MCF 10A (cell line): ENCODE measurements at regions not wholly inside any gene's neighbourhood (a gene's known extent, or its start where the extent isn't known, plus 50 kb on each side); places are given as distances from the start of the nearest gene placed in this dataset.
"Not testable (repeated sequence)": the region's sequence is repeated elsewhere in the genome, so short reads cannot be mapped to it uniquely, and the experiment has no call there.

ENCODE experiments used
- BruUV-seq: library from RNA; stranded (reverse); fragments of 400-500 nt; replicated peaks from 2 replicates; lab custom pipeline; 2021; lab: Mats Ljungman, UMichigan
- CTCF ChIA-PET: fragments of 300-600 bp; sonication (Branson Sonifier 250); formaldehyde crosslinking; extraction: SDS; loops from one replicate; lab custom pipeline; 2021; ENCODE audit warnings: antibody characterized with exemption, inconsistent platforms; lab: Yijun Ruan, JAX
- POLR2A ChIA-PET: fragments of 300-600, 350-650 bp; sonication (Branson Sonifier 250); formaldehyde crosslinking; extraction: SDS; loops from one replicate; lab custom pipeline; 2020; ENCODE audit warnings: antibody characterized with exemption, inconsistent platforms; lab: Yijun Ruan, JAX
- DNase-seq: peaks from one replicate; pipeline ENCODE4 v3.0.0-alpha.2; 2018; ENCODE audit not compliant: unreplicated experiment
- H3K27ac Mint-ChIP-seq: one replicate; pipeline ENCODE4 v1.8.0; 2022; ENCODE audit warnings: mild to moderate bottlenecking, low read depth, mixed read lengths; ENCODE audit not compliant: unreplicated experiment
- H3K27me3 Mint-ChIP-seq: one replicate; pipeline ENCODE4 v1.8.0; 2022; ENCODE audit warnings: mixed read lengths; ENCODE audit not compliant: insufficient read depth, unreplicated experiment
- H3K36me3 Mint-ChIP-seq: one replicate; pipeline ENCODE4 v1.8.0; 2022; ENCODE audit warnings: mild to moderate bottlenecking, moderate library complexity, mixed read lengths; ENCODE audit not compliant: insufficient read depth, unreplicated experiment
- H3K4me1 Mint-ChIP-seq: one replicate; pipeline ENCODE4 v1.8.0; 2022; ENCODE audit warnings: mixed read lengths; ENCODE audit not compliant: insufficient read depth, unreplicated experiment
- H3K4me3 Mint-ChIP-seq: one replicate; pipeline ENCODE4 v1.8.0; 2022; ENCODE audit warnings: mild to moderate bottlenecking, moderate library complexity, mixed read lengths; ENCODE audit not compliant: unreplicated experiment
- H3K9me3 Mint-ChIP-seq: one replicate; pipeline ENCODE4 v1.8.0; 2022; ENCODE audit warnings: mixed read lengths; ENCODE audit not compliant: unreplicated experiment
- intact Hi-C: fragments of 100-400 bp; cut with micrococcal nuclease; formaldehyde crosslinking; loops from 2 replicates; pipeline ENCODE4 v1.14.1; 2022
- TF ChIP-seq, protein P1 (sequence below): fragments of 200-600 bp; IDR thresholded peaks from one replicate; pipeline ENCODE4 v1.8.0; 2022; ENCODE audit warnings: antibody characterized with exemption, mild to moderate bottlenecking; ENCODE audit not compliant: unreplicated experiment

DNA sequence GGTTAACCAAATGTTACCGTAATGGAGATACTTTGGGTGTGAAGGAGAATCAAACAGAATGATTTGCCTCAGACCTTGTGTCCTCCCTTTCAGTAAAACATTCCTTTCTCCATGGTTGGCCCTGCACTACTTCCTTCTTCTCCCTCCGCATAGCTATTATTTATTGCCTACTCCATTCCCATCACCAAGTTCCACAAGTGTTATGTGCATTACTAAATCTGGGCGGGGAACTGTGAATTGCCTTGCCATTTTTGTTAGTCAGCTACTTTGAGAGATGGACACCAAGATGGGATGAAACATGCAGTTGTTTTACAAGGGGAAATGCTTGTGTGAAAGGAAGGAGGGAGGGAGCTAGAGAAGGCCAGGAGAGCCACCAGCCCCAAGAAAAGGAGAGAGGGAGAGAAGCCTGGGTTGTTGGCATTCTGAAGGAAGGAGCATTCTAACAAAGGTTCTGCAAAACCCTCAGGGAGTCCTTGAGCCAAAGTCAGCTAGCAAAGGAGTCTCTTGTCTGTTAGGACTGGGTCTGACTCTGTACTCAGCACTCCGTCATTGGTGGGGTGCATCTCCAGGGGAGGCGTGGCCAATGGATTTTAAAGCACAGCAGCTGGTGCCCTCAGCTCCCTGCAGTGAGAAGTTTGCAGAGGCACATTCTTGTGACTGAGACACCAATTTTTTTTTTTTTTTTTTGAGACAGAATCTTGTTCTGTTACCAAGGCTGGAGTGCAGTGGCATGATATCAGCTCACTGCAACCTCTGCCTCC is 83.6 kb upstream of the CHD6 start:
- intact Hi-C loops = no loop called here
- CTCF ChIA-PET = interaction anchor here (0.5 to 1.9 kb wide), 7 partner anchors 8 to 1486 kb away, joined by 3 to 11 read pairs (median 4); no protein-coding TSS in a partner anchor
- TF ChIP-seq, protein P1, sequence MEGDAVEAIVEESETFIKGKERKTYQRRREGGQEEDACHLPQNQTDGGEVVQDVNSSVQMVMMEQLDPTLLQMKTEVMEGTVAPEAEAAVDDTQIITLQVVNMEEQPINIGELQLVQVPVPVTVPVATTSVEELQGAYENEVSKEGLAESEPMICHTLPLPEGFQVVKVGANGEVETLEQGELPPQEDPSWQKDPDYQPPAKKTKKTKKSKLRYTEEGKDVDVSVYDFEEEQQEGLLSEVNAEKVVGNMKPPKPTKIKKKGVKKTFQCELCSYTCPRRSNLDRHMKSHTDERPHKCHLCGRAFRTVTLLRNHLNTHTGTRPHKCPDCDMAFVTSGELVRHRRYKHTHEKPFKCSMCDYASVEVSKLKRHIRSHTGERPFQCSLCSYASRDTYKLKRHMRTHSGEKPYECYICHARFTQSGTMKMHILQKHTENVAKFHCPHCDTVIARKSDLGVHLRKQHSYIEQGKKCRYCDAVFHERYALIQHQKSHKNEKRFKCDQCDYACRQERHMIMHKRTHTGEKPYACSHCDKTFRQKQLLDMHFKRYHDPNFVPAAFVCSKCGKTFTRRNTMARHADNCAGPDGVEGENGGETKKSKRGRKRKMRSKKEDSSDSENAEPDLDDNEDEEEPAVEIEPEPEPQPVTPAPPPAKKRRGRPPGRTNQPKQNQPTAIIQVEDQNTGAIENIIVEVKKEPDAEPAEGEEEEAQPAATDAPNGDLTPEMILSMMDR = no peak
- Mint-ChIP-seq H3K27ac (no peak overlapping the region), H3K4me3 (no peak overlapping the region), H3K9me3 (no peaks in the 10 kb centered on the region), H3K4me1 (peaks cover 6% of the 10 kb centered on the region), H3K27me3 (peaks cover 10% of the 10 kb centered on the region), H3K36me3 (no peaks in the 10 kb centered on the region)
- DNase-seq = no peak
- BruUV-seq = no TSS peak
- POLR2A ChIA-PET = no interaction called here

DNA sequence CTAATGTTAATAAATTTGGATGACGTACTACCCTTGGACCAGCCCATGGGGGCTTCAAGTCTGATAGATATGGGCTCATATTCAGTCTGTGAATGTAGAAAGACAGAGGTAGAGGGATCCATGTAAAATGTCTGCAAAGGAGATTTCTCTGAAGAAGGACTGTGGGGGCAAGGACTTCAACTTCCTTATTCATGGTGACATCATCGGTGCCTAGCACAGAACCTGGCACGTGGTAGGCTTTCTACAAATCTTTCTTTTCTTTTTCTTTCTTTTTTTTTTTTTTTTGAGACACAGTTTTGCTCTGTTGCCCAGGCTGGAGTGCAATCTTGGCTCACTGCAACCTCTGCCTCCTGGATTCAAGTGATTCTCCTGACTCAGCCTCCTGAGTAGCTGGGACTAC is 81.5 kb upstream of the CHD6 start:
- not testable (repeated sequence) for H3K4me1 Mint-ChIP-seq, H3K36me3 Mint-ChIP-seq, H3K27ac Mint-ChIP-seq, BruUV-seq, H3K9me3 Mint-ChIP-seq, DNase-seq, H3K4me3 Mint-ChIP-seq
- H3K27me3 Mint-ChIP-seq = peaks cover 24% of the 10 kb centered on the region
- ChIA-PET CTCF (interaction anchor here (0.6 to 5.8 kb wide), 10 partner anchors 16 to 1709 kb away, joined by 3 to 95 read pairs (median 6); no protein-coding TSS in a partner anchor), POLR2A (interaction anchor here (0.6 kb wide), 1 partner anchor 18 kb away, joined by 3 read pairs; no protein-coding TSS in a partner anchor)
- intact Hi-C loops = loop anchor here (5.0 kb wide), 1 partner anchor 1708 kb away; no protein-coding TSS in a partner anchor

DNA sequence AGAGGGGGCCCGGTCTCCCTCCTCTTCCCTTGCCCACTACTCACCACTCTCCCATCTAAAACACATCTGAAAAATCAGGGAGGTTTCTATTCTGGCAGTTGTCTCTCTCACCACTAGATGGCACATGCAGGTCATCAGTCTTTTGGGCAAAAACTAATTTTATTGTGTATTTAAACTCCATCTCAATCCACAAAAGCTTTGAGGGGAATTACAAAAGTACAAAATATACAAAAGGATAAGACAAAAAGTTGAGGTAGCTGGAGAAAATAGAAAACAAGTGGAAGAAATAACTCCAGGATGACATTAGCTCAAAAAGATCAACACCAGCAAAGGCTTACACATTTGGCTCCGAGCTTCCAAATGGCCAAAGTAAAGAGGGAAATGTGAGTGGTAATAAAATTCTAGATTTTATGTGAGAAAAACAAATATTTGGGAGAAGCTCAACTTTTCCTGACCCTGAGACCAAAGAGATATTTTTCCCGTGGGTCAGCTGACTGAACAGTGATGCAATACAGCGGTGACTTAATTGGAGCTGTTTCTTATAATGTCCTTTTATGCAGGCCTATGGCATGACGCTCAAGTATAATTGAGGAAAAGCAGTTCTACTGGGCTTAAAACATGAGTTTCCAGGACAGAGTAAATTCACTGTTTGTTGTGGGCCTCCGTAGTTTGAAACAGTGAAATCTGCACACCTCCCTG is 79.8 kb upstream of the CHD6 start:
- H3K4me1 Mint-ChIP-seq = peaks cover 12% of the 10 kb centered on the region
- intact Hi-C loops = loop anchor here (1.0 to 5.0 kb wide), 2 partner anchors 1489 to 1709 kb away; no protein-coding TSS in a partner anchor
- TF ChIP-seq, protein P1 = peak; percentile 73
- H3K27ac Mint-ChIP-seq = no peak overlapping the region
- POLR2A ChIA-PET = interaction anchor here (1.2 kb wide), 1 partner anchor 32 kb away, joined by 3 read pairs; no protein-coding TSS in a partner anchor
- no TSS peak for BruUV-seq
- no peaks in the 10 kb centered on the region for H3K9me3 Mint-ChIP-seq
- H3K36me3 Mint-ChIP-seq = no peaks in the 10 kb centered on the region
- CTCF ChIA-PET = interaction anchor here (0.5 to 5.8 kb wide), 64 partner anchors 8 to 1711 kb away, joined by 3 to 95 read pairs (median 4); no protein-coding TSS in a partner anchor
- H3K4me3 Mint-ChIP-seq = no peak overlapping the region
- H3K27me3 Mint-ChIP-seq = peaks cover 30% of the 10 kb centered on the region
- DNase-seq = peak; percentile 45

DNA sequence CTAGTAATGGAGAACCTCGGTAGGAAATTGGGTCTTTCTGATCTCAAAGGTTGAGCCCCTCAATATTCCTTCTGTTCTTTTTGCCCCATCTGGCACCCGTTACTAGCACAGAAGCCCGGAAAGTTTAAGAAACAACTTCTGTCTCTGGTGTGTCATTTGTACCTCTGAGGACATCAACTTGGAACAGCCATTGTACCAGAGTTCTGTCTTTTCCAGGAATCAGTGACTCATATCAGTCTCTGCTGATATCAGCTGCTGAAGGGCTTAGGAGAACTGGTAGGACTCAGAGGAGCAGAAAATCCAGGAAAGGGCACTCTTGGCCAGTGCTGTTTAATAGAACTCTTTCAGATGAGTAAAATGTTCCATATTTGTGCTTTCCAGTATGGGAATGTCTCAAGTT is 78.3 kb upstream of the CHD6 start:
- no peaks in the 10 kb centered on the region for H3K36me3 Mint-ChIP-seq
- no peak overlapping the region for H3K4me3 Mint-ChIP-seq
- no peak overlapping the region for H3K27ac Mint-ChIP-seq
- no peak for DNase-seq
- peaks cover 30% of the 10 kb centered on the region for H3K27me3 Mint-ChIP-seq
- H3K9me3 Mint-ChIP-seq = no peaks in the 10 kb centered on the region
- TF ChIP-seq, protein P1 = no peak
- POLR2A ChIA-PET = no interaction called here
- BruUV-seq = no TSS peak
- H3K4me1 Mint-ChIP-seq = peaks cover 17% of the 10 kb centered on the region
- intact Hi-C loops = loop anchor here (5.0 kb wide), 1 partner anchor 1711 kb away; no protein-coding TSS in a partner anchor
- CTCF ChIA-PET = interaction anchor here (0.5 to 5.8 kb wide), 23 partner anchors 8 to 1738 kb away, joined by 3 to 95 read pairs (median 5); no protein-coding TSS in a partner anchor
